ENCODE measurements at regions not wholly inside any gene's neighbourhood (a gene's known extent, or its start where the extent isn't known, plus 50 kb on each side); places are given as distances from the start of the nearest gene placed in this dataset.
A peak's percentile ranks its signal among the peaks of the same experiment; 100 is the strongest.

DNA sequence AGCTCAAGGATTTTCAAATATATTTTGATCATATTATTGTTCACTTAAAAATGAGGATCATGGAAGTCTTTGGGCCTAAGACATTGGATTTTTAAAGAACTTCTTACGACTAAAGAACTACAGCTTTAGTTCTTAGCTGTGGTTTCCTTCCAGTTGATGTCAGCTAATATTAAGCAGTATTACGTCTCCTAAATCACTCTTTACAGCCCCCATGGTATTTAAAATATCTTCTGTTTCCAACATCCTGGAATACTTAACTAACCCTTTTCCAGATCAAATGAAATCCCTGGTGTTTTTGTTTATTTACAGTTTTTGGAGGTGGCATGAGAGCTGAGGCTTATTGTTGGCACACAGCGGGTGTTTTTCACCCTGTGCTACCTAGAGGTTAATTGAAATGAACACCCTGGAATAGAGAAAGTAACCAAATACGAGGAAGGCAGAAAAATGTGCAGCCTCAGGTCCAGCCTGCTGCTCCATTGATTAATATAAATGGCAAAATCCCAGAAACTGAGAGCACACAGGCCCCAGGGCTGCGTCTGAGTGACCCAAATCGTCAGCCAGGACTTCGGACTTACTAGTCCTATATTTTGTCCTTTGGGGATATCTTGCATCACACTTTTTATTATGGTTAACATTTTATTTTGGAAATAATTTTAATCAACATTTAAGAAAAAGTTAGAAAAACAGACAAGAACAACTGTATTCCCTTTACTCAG lies 52.3 kb upstream of the ICE1 start:
- TF ChIP-seq CTCF (IDR thresholded peaks at IDR 0.05; ENCODE audit: low read depth, low read length, missing input control) (no peak), RAD21 (IDR thresholded peaks at IDR 0.05) (peak in 1 of 2 donors; percentile 43), EGR1 (IDR thresholded peaks at IDR 0.05; ENCODE audit: low read depth in 2 of 2) (no peak), FOXA1 (IDR thresholded peaks at IDR 0.05) (peak; percentile 52), YY1 (IDR thresholded peaks at IDR 0.05) (peak; percentile 54), REST (IDR thresholded peaks at IDR 0.05) (peak; percentile 59), RXRA (IDR thresholded peaks at IDR 0.05) (peak; percentile 48 to 82)
- TF ChIP-seq, protein P1, sequence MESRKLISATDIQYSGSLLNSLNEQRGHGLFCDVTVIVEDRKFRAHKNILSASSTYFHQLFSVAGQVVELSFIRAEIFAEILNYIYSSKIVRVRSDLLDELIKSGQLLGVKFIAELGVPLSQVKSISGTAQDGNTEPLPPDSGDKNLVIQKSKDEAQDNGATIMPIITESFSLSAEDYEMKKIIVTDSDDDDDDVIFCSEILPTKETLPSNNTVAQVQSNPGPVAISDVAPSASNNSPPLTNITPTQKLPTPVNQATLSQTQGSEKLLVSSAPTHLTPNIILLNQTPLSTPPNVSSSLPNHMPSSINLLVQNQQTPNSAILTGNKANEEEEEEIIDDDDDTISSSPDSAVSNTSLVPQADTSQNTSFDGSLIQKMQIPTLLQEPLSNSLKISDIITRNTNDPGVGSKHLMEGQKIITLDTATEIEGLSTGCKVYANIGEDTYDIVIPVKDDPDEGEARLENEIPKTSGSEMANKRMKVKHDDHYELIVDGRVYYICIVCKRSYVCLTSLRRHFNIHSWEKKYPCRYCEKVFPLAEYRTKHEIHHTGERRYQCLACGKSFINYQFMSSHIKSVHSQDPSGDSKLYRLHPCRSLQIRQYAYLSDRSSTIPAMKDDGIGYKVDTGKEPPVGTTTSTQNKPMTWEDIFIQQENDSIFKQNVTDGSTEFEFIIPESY (IDR thresholded peaks at IDR 0.05), result peak; percentile 28
- TF ChIP-seq, protein P2, sequence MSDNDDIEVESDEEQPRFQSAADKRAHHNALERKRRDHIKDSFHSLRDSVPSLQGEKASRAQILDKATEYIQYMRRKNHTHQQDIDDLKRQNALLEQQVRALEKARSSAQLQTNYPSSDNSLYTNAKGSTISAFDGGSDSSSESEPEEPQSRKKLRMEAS (IDR thresholded peaks at IDR 0.05), result peak; percentile 36
